ENCODE measurements at regions not wholly inside any gene's neighbourhood (a gene's known extent, or its start where the extent isn't known, plus 50 kb on each side); places are given as distances from the start of the nearest gene placed in this dataset.

DNA sequence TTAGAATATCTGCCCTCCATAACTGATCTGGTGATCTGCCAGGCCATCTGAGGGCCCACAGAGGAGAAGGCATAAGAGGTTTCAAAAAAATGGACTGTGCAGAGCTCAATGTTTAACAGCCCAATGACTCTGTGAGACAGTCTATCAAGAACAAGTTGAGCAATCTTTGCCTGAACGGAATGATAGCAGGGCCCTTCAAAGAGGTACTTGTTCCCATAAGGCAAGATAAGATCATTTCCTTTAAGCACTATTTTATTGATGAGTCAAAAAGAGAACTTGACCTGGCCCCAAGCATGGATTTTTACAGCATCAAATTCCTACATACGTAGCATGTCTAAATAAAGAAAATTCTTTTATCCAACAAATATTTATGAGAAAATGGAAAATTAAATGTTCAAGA is 182.8 kb downstream of the IDS start:
- TF ChIP-seq, protein P1, sequence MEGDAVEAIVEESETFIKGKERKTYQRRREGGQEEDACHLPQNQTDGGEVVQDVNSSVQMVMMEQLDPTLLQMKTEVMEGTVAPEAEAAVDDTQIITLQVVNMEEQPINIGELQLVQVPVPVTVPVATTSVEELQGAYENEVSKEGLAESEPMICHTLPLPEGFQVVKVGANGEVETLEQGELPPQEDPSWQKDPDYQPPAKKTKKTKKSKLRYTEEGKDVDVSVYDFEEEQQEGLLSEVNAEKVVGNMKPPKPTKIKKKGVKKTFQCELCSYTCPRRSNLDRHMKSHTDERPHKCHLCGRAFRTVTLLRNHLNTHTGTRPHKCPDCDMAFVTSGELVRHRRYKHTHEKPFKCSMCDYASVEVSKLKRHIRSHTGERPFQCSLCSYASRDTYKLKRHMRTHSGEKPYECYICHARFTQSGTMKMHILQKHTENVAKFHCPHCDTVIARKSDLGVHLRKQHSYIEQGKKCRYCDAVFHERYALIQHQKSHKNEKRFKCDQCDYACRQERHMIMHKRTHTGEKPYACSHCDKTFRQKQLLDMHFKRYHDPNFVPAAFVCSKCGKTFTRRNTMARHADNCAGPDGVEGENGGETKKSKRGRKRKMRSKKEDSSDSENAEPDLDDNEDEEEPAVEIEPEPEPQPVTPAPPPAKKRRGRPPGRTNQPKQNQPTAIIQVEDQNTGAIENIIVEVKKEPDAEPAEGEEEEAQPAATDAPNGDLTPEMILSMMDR (IDR thresholded peaks at IDR 0.05; ENCODE audit: low read length) = no peak
- TF ChIP-seq EZH2phosphoT487 (IDR thresholded peaks at IDR 0.05; ENCODE audit: low read length) (no peak), EZH2 (optimal IDR thresholded peaks at IDR 0.05; ENCODE audit: low read depth, low read length) (no peak)

Data from MM.1S (cell line).